K562 (cell line): ENCODE measurements at regions not wholly inside any gene's neighbourhood (a gene's known extent, or its start where the extent isn't known, plus 50 kb on each side); places are given as distances from the start of the nearest gene placed in this dataset.

ENCODE experiments used
- ATAC-seq: fragments of 200-7000 bp; cut with Tn5 transposase; 3 replicates; pipeline ENCODE4 v1.9.1; 2020; ENCODE audit warnings: moderate library complexity
- BruUV-seq: library from RNA; stranded (reverse); fragments of 400-500 nt; replicated peaks from 2 replicates; lab custom pipeline; 2021; lab: Mats Ljungman, UMichigan
- CTCF ChIA-PET: fragments of 300-600 bp; formaldehyde crosslinking; extraction: SDS; loops from one replicate; lab custom pipeline; 2021; ENCODE audit warnings: low intra/inter-chr PET ratio; lab: Yijun Ruan, JAX
- POLR2A ChIA-PET: fragments of 300-600, 350-650 bp; sonication (Branson Sonifier 250); formaldehyde crosslinking; extraction: SDS; loops from one replicate; lab custom pipeline; 2021; ENCODE audit warnings: antibody characterized with exemption, inconsistent platforms; lab: Yijun Ruan, JAX
- DNase-seq, 4 experiments: peaks; one replicate each; pipeline versions ENCODE4 v3.0.0 to v3.0.0-alpha.2; 2011 to 2018; ENCODE audit warnings: low spot score in 3 of 4, mixed read lengths in 3 of 4; ENCODE audit errors: extremely low read depth in 1 of 4
- FAIRE-seq: peaks from 2 replicates; lab custom pipeline; 2011; peaks lifted over from hg19 to GRCh38; lab: Jason Lieb, UNC
- H2AFZ ChIP-seq: 2 replicates; pipeline ENCODE4 v1.6.0; 2011; ENCODE audit warnings: low read depth, low read length, control low read depth, inconsistent platforms
- H3K27ac ChIP-seq: fragments of 200-600 bp; 3 replicates; pipeline ENCODE4 v1.8.0; 2011; ENCODE audit warnings: low read depth, mild to moderate bottlenecking, control low read depth, inconsistent platforms, low read length, moderate library complexity, mixed read lengths; ENCODE audit errors: extremely low read depth
- H3K27me3 ChIP-seq, 2 experiments: fragments of 300-600 bp in 1 of 2; 2 replicates in 1 of 2; 3 replicates in 1 of 2; pipeline versions ENCODE4 v1.6.0 to v1.8.0; 2011; ENCODE audit warnings: inconsistent platforms in 2 of 2, low read length in 2 of 2, mild to moderate bottlenecking in 1 of 2, mixed read lengths in 1 of 2, moderate library complexity in 1 of 2; ENCODE audit not compliant: control insufficient read depth in 2 of 2, insufficient read depth in 2 of 2
- H3K36me3 ChIP-seq: fragments of 300-600 bp; 3 replicates; pipeline ENCODE4 v1.8.0; 2011; ENCODE audit warnings: mild to moderate bottlenecking, low read length, inconsistent platforms; ENCODE audit not compliant: control insufficient read depth, insufficient read depth
- H3K4me1 ChIP-seq, 2 experiments: fragments of 200-600 bp in 1 of 2; replicated peaks in 1 of 2; 2 replicates in 1 of 2; 3 replicates in 1 of 2; pipeline versions ENCODE4 v1.5.1 to v1.8.0; 2011; ENCODE audit warnings: inconsistent platforms in 2 of 2, low read length in 2 of 2, mild to moderate bottlenecking in 1 of 2, mixed read lengths in 1 of 2, moderate library complexity in 1 of 2; ENCODE audit not compliant: control insufficient read depth in 2 of 2, insufficient read depth in 2 of 2
- H3K4me2 ChIP-seq: 2 replicates; pipeline ENCODE4 v1.6.1; 2011; ENCODE audit warnings: low read length, control low read depth, inconsistent platforms, mixed read lengths; ENCODE audit not compliant: insufficient read depth
- H3K4me3 ChIP-seq: fragments of 200-600 bp; sonication (generic), shearing (Covaris generic); 2 replicates; pipeline ENCODE4 v1.5.1; 2016; ENCODE audit warnings: control low read depth, inconsistent platforms
- H3K79me2 ChIP-seq: fragments of 200-600 bp; 3 replicates; pipeline ENCODE4 v1.8.0; 2011; ENCODE audit warnings: low read length, inconsistent platforms; ENCODE audit not compliant: control insufficient read depth, insufficient read depth
- H3K9ac ChIP-seq, 2 experiments: 2 replicates each; pipeline versions ENCODE4 v1.6.0 to v1.6.1; 2011; ENCODE audit warnings: low read depth in 2 of 2, low read length in 2 of 2, control low read depth in 1 of 2, inconsistent platforms in 1 of 2, mild to moderate bottlenecking in 1 of 2, mixed read lengths in 1 of 2; ENCODE audit not compliant: insufficient read depth in 1 of 2
- H3K9me1 ChIP-seq: one replicate; pipeline ENCODE4 v1.6.0; 2011; ENCODE audit warnings: inconsistent platforms, mild to moderate bottlenecking, low read length, moderate library complexity; ENCODE audit not compliant: control insufficient read depth, insufficient read depth
- H3K9me3 ChIP-seq: replicated peaks from 2 replicates; pipeline ENCODE4 v1.5.1; 2011; ENCODE audit warnings: low read depth, low read length, inconsistent platforms; ENCODE audit not compliant: control insufficient read depth, insufficient read depth
- H4K20me1 ChIP-seq: replicated peaks from 2 replicates; pipeline ENCODE4 v1.6.1; 2011; ENCODE audit warnings: low read length, inconsistent platforms, mixed read lengths; ENCODE audit not compliant: control insufficient read depth, insufficient read depth
- ETV5 ChIP-seq: sonication (generic); formaldehyde crosslinking; IDR thresholded peaks from 2 replicates; pipeline ENCODE4 v1.4.0; 2020; ENCODE audit warnings: low read depth, mild to moderate bottlenecking, missing genetic modification reagents
- MIER1 ChIP-seq: fragments of 450-650 bp; IDR thresholded peaks from 2 replicates; pipeline ENCODE4 v1.6.1; 2016; ENCODE audit warnings: antibody characterized with exemption, mild to moderate bottlenecking, low read depth
- NELFE ChIP-seq: IDR thresholded peaks from 2 replicates; pipeline ENCODE4 v1.6.1; 2011; ENCODE audit warnings: mild to moderate bottlenecking; ENCODE audit not compliant: insufficient read depth, insufficient read length
- PTTG1 ChIP-seq: fragments of 450-650 bp; IDR thresholded peaks from 2 replicates; pipeline ENCODE4 v1.6.1; 2016; ENCODE audit warnings: low read depth, mild to moderate bottlenecking, missing genetic modification characterization, missing compliant biosample characterization
- RFX5 ChIP-seq: IDR thresholded peaks from 2 replicates; pipeline ENCODE4 v1.6.1; 2011; ENCODE audit warnings: low read depth, mild to moderate bottlenecking, improper control_type of control experiment, low read length
- SRSF1 ChIP-seq: fragments of 200-400 bp; formaldehyde crosslinking; IDR thresholded peaks from 2 replicates; pipeline ENCODE4 v1.6.1; 2017; ENCODE audit warnings: mild to moderate bottlenecking, low read depth, low read length, moderate library complexity
- ZNF12 ChIP-seq: sonication (generic); formaldehyde crosslinking; IDR thresholded peaks from 2 replicates; pipeline ENCODE4 v1.4.0; 2020; ENCODE audit warnings: mild to moderate bottlenecking, missing genetic modification reagents
- WGBS: fragments of 100-300 bp; shearing (Covaris generic); methylation state at CpG from one replicate; pipeline ENCODE4 v1.1.6; 2016; ENCODE audit warnings: low coverage, mixed read lengths; ENCODE audit not compliant: insufficient coverage; ENCODE audit errors: missing lambda C conversion rate; 5-methylcytosine and 5-hydroxymethylcytosine counted together
- in situ Hi-C: fragments of 300-500 bp; cut with MboI; formaldehyde crosslinking; loops from 4 replicates; pipeline ENCODE4 v1.15.0; 2018; ENCODE audit warnings: inconsistent platforms, mixed read lengths
- intact Hi-C: fragments of 100-400 bp; cut with micrococcal nuclease; formaldehyde crosslinking; loops from 2 replicates; pipeline ENCODE4 v1.14.2; 2022
- TF ChIP-seq, protein P1 (sequence below): sonication (generic); formaldehyde crosslinking; IDR thresholded peaks from 2 replicates; pipeline ENCODE4 v1.8.0; 2022; ENCODE audit warnings: mild to moderate bottlenecking, missing genetic modification reagents
- TF ChIP-seq, protein P2 (sequence below): fragments of 200-800 bp; sonication (Bioruptor generic); IDR thresholded peaks from 2 replicates; pipeline ENCODE4 v1.6.1; 2017; ENCODE audit warnings: missing genetic modification characterization, missing compliant biosample characterization
- TF ChIP-seq, protein P3 (sequence below): fragments of 250-450 bp; sonication (Bioruptor Pico); IDR thresholded peaks from 2 replicates; pipeline ENCODE4 v1.5.0; 2022; ENCODE audit warnings: mild to moderate bottlenecking

DNA sequence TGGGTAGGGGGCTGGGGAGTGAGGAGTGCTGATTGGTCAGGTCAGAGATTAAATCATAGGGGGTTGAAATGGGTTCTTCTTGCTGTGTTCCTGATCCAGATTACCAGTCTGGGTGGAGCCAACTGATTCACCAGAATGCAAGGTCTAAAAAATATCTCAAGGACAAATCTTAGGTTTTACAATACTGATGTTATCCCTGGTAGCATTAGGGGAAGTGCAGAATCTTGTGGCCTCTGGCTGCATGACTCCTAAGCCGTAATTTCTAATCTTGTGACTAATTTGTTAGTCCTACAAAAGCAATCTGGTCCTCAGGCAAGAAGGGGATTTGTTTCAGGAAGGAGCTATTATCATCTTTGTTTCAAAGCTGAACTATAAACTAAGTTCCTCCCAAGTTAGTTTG lies 289.2 kb upstream of the KYNU start:
- CTCF ChIA-PET: no interaction called here
- Histone ChIP-seq H4K20me1 (no peaks in the 10 kb centered on the region), H3K4me1 (no peaks in the 10 kb centered on the region), H3K9me3 (peaks cover 2% of the 10 kb centered on the region), H3K27me3 (no peaks in the 10 kb centered on the region), H2AFZ (no peak overlapping the region), H3K36me3 (no peaks in the 10 kb centered on the region), H3K27ac (no peak overlapping the region), H3K9me1 (no peaks in the 10 kb centered on the region), H3K4me2 (no peak overlapping the region), H3K4me3 (no peak overlapping the region), H3K79me2 (no peaks in the 10 kb centered on the region), H3K9ac (no peak overlapping the region)
- DNase-seq (no peak), ATAC-seq (no peak), FAIRE-seq (no peak)
- 0% methylated on average over 1 of the region's 1 CpG for WGBS
- POLR2A ChIA-PET: no interaction called here
- no TSS peak for BruUV-seq
- in situ Hi-C loops (no loop called here), intact Hi-C loops (no loop called here)
- TF ChIP-seq PTTG1 (tag) (no peak), MIER1 (no peak), SRSF1 (no peak), ZNF12 (CRISPR knock-in tag) (no peak), RFX5 (no peak), ETV5 (CRISPR knock-in tag) (no peak), NELFE (no peak)
- TF ChIP-seq, protein P1, sequence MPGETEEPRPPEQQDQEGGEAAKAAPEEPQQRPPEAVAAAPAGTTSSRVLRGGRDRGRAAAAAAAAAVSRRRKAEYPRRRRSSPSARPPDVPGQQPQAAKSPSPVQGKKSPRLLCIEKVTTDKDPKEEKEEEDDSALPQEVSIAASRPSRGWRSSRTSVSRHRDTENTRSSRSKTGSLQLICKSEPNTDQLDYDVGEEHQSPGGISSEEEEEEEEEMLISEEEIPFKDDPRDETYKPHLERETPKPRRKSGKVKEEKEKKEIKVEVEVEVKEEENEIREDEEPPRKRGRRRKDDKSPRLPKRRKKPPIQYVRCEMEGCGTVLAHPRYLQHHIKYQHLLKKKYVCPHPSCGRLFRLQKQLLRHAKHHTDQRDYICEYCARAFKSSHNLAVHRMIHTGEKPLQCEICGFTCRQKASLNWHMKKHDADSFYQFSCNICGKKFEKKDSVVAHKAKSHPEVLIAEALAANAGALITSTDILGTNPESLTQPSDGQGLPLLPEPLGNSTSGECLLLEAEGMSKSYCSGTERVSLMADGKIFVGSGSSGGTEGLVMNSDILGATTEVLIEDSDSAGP (CRISPR knock-in tag): no peak
- TF ChIP-seq, protein P2, sequence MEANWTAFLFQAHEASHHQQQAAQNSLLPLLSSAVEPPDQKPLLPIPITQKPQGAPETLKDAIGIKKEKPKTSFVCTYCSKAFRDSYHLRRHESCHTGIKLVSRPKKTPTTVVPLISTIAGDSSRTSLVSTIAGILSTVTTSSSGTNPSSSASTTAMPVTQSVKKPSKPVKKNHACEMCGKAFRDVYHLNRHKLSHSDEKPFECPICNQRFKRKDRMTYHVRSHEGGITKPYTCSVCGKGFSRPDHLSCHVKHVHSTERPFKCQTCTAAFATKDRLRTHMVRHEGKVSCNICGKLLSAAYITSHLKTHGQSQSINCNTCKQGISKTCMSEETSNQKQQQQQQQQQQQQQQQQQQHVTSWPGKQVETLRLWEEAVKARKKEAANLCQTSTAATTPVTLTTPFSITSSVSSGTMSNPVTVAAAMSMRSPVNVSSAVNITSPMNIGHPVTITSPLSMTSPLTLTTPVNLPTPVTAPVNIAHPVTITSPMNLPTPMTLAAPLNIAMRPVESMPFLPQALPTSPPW (CRISPR knock-in tag): no peak
- TF ChIP-seq, protein P3, sequence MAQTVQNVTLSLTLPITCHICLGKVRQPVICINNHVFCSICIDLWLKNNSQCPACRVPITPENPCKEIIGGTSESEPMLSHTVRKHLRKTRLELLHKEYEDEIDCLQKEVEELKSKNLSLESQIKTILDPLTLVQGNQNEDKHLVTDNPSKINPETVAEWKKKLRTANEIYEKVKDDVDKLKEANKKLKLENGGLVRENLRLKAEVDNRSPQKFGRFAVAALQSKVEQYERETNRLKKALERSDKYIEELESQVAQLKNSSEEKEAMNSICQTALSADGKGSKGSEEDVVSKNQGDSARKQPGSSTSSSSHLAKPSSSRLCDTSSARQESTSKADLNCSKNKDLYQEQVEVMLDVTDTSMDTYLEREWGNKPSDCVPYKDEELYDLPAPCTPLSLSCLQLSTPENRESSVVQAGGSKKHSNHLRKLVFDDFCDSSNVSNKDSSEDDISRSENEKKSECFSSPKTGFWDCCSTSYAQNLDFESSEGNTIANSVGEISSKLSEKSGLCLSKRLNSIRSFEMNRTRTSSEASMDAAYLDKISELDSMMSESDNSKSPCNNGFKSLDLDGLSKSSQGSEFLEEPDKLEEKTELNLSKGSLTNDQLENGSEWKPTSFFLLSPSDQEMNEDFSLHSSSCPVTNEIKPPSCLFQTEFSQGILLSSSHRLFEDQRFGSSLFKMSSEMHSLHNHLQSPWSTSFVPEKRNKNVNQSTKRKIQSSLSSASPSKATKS (CRISPR knock-in tag): no peak
